ENCODE measurements at regions not wholly inside any gene's neighbourhood (a gene's known extent, or its start where the extent isn't known, plus 50 kb on each side); places are given as distances from the start of the nearest gene placed in this dataset.

DNA sequence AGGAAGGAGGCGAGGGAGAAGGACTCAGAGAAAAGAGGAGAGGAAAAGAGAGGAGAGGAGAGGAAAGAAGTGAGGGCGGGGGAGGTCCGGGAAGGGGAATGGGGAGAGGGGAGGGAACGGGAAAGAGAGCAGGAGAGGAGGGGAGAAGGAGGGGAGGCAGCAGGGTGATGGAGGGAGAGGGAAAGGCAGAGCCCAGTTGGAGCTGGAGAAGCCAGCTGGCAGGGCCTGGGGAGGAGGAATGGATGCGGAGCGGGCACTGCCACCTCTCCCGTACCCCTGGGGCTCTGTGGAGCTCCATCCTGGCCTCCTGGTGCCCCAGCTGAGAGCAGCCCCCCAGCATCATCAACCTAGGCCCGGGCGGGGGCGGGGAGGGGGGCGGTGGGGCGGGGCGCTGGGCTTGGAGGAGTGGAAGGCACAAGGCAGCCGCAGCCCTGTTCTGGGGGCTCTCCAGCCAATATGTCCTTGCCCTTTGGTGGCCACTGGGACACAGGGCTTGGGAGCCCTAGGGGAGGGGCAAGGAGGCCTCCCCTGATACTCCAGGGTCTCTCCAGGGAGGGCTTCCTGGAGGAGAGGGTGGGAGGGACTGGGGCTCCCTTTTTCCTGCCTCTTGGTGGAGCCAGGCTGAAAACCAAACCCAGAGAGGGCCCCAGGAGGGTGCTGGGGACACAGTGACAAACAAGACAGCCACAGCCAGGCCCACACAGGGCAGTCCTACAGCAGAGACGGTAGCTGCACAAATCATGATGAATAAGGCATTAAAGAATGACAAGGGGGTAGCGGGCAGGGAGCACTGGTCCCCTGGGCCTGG is 123.7 kb downstream of the C9orf50 start:
- no peak for TF ChIP-seq EZH2 (IDR thresholded peaks at IDR 0.05; ENCODE audit: low read length, unreplicated experiment)
- TF ChIP-seq, protein P1, sequence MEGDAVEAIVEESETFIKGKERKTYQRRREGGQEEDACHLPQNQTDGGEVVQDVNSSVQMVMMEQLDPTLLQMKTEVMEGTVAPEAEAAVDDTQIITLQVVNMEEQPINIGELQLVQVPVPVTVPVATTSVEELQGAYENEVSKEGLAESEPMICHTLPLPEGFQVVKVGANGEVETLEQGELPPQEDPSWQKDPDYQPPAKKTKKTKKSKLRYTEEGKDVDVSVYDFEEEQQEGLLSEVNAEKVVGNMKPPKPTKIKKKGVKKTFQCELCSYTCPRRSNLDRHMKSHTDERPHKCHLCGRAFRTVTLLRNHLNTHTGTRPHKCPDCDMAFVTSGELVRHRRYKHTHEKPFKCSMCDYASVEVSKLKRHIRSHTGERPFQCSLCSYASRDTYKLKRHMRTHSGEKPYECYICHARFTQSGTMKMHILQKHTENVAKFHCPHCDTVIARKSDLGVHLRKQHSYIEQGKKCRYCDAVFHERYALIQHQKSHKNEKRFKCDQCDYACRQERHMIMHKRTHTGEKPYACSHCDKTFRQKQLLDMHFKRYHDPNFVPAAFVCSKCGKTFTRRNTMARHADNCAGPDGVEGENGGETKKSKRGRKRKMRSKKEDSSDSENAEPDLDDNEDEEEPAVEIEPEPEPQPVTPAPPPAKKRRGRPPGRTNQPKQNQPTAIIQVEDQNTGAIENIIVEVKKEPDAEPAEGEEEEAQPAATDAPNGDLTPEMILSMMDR (conservative IDR thresholded peaks at IDR 0.05; ENCODE audit: low read depth, low read length), result no peak

All from PC-3 (cell line).